H1 (cell line): ENCODE measurements at regions not wholly inside any gene's neighbourhood (a gene's known extent, or its start where the extent isn't known, plus 50 kb on each side); places are given as distances from the start of the nearest gene placed in this dataset.

ENCODE experiments used
- CTCF ChIA-PET: fragments of 300-600 bp; sonication (Branson Sonifier 250); formaldehyde crosslinking; loops from one replicate; lab custom pipeline; 2021; ENCODE audit not compliant: partially characterized antibody; lab: Charles Lee
- POLR2A ChIA-PET: fragments of 300-600 bp; sonication (Branson Sonifier 250); formaldehyde crosslinking; loops from one replicate; lab custom pipeline; 2021; ENCODE audit warnings: inconsistent platforms; ENCODE audit not compliant: partially characterized antibody; lab: Charles Lee
- DNase-seq, 2 experiments: peaks; one replicate each; pipeline versions ENCODE4 v3.0.0 to v3.0.0-alpha.2; 2010 to 2022; ENCODE audit warnings: low spot score in 2 of 2, low read depth in 1 of 2, mixed read lengths in 1 of 2
- FAIRE-seq: peaks from 2 replicates; lab custom pipeline; 2011; peaks lifted over from hg19 to GRCh38; lab: Jason Lieb, UNC
- H2AFZ ChIP-seq: 2 replicates; pipeline ENCODE4 v1.8.1; 2012; ENCODE audit warnings: low read length, inconsistent platforms
- H2AK5ac ChIP-seq: 2 replicates; pipeline ENCODE4 v1.6.1; 2013; ENCODE audit warnings: low read depth, low read length
- H2BK120ac ChIP-seq: replicated peaks from 2 replicates; pipeline ENCODE3; 2013; ENCODE audit warnings: low read depth, low read length, inconsistent platforms
- H2BK12ac ChIP-seq: 2 replicates; pipeline ENCODE4 v1.6.1; 2013; ENCODE audit warnings: low read depth, low read length
- H2BK15ac ChIP-seq: 2 replicates; pipeline ENCODE4 v1.6.1; 2013; ENCODE audit warnings: low read length
- H2BK20ac ChIP-seq: 2 replicates; pipeline ENCODE4 v1.6.1; 2013; ENCODE audit warnings: low read length
- H2BK5ac ChIP-seq: 2 replicates; pipeline ENCODE4 v1.6.1; 2013; ENCODE audit warnings: low read depth, low read length
- H3K14ac ChIP-seq: 2 replicates; pipeline ENCODE4 v1.6.1; 2013; ENCODE audit warnings: inconsistent platforms; ENCODE audit not compliant: insufficient read length
- H3K18ac ChIP-seq: 2 replicates; pipeline ENCODE4 v1.6.1; 2013; ENCODE audit warnings: low read length; ENCODE audit errors: extremely low read depth
- H3K23ac ChIP-seq: 2 replicates; pipeline ENCODE4 v1.6.1; 2013; ENCODE audit warnings: inconsistent platforms; ENCODE audit not compliant: insufficient read length
- H3K23me2 ChIP-seq: 2 replicates; pipeline ENCODE4 v1.6.1; 2013; ENCODE audit warnings: low read depth, low read length
- H3K27ac ChIP-seq: 2 replicates; pipeline ENCODE4 v1.6.1; 2011; ENCODE audit warnings: low read depth, low read length, inconsistent platforms
- H3K27me3 ChIP-seq, 4 experiments: replicated peaks in 1 of 4; 1 replicate in 1 of 4; 2 replicates in 3 of 4; pipeline versions ENCODE4 v1.6.1 to v1.8.1; 2011 to 2013; ENCODE audit warnings: low read length in 3 of 4, mild to moderate bottlenecking in 3 of 4, inconsistent platforms in 2 of 4, mixed read lengths in 2 of 4, moderate library complexity in 1 of 4; ENCODE audit not compliant: control insufficient read depth in 3 of 4, insufficient read depth in 3 of 4; ENCODE audit errors: extremely low read depth in 1 of 4
- H3K36me3 ChIP-seq, 4 experiments: 2 replicates each; pipeline versions ENCODE4 v1.6.1 to v1.8.1; 2011 to 2013; ENCODE audit warnings: mild to moderate bottlenecking in 4 of 4, low read length in 3 of 4, moderate library complexity in 2 of 4, control low read depth in 1 of 4, inconsistent platforms in 1 of 4; ENCODE audit not compliant: insufficient read depth in 4 of 4, control insufficient read depth in 2 of 4
- H3K4ac ChIP-seq: replicated peaks from 2 replicates; pipeline ENCODE3; 2013; ENCODE audit warnings: low read length, low read depth, mixed read lengths, inconsistent platforms; ENCODE audit not compliant: insufficient read length
- H3K4me1 ChIP-seq, 4 experiments: replicated peaks in 1 of 4; 1 replicate in 1 of 4; 2 replicates in 3 of 4; pipeline versions ENCODE4 v1.6.1 to v1.8.1; 2011 to 2013; ENCODE audit warnings: low read length in 3 of 4, inconsistent platforms in 2 of 4, mixed read lengths in 1 of 4; ENCODE audit not compliant: insufficient read depth in 4 of 4, control insufficient read depth in 3 of 4
- H3K4me2 ChIP-seq, 2 experiments: 2 replicates each; pipeline versions ENCODE4 v1.6.1 to v1.8.1; 2011 to 2013; ENCODE audit warnings: low read depth in 2 of 2, low read length in 2 of 2, control low read depth in 1 of 2, inconsistent platforms in 1 of 2, mild to moderate bottlenecking in 1 of 2; ENCODE audit not compliant: insufficient read depth in 1 of 2
- H3K4me3 ChIP-seq, 4 experiments: fragments of 200-600, 300-600 bp in 1 of 4; sonication (generic), shearing (Covaris generic), sonication (Bioruptor Twin) in 1 of 4; 2 replicates each; pipeline versions ENCODE4 v1.5.1 to v1.8.1; 2011 to 2016; ENCODE audit warnings: low read length in 4 of 4, low read depth in 3 of 4, control low read depth in 2 of 4, inconsistent platforms in 2 of 4, mild to moderate bottlenecking in 2 of 4, mixed read lengths in 1 of 4, moderate library complexity in 1 of 4; ENCODE audit not compliant: insufficient read depth in 2 of 4; ENCODE audit errors: extremely low read depth in 1 of 4
- H3K56ac ChIP-seq: replicated peaks from 2 replicates; pipeline ENCODE3; 2013; ENCODE audit warnings: low read depth, mild to moderate bottlenecking, mixed read lengths, low read length, inconsistent platforms; ENCODE audit not compliant: insufficient read length
- H3K79me1 ChIP-seq: 2 replicates; pipeline ENCODE4 v1.6.1; 2013; ENCODE audit warnings: low read depth, low read length, control low read depth
- H3K79me2 ChIP-seq, 2 experiments: 2 replicates each; pipeline versions ENCODE4 v1.6.1 to v1.8.1; 2012 to 2013; ENCODE audit warnings: low read length in 2 of 2, mild to moderate bottlenecking in 2 of 2, inconsistent platforms in 1 of 2; ENCODE audit not compliant: insufficient read depth in 2 of 2, control insufficient read depth in 1 of 2
- H3K9ac ChIP-seq, 4 experiments: replicated peaks in 1 of 4; 1 replicate in 1 of 4; 2 replicates in 3 of 4; pipeline versions ENCODE4 v1.6.1 to v1.8.1; 2011 to 2013; ENCODE audit warnings: low read depth in 3 of 4, low read length in 3 of 4, control low read depth in 2 of 4, mild to moderate bottlenecking in 2 of 4, moderate library complexity in 2 of 4, inconsistent platforms in 1 of 4; ENCODE audit errors: extremely low read depth in 1 of 4
- H3K9me3 ChIP-seq, 2 experiments: 2 replicates each; pipeline versions ENCODE4 v1.6.1 to v1.8.1; 2012 to 2013; ENCODE audit warnings: mild to moderate bottlenecking in 2 of 2, moderate library complexity in 2 of 2, control low read depth in 1 of 2, inconsistent platforms in 1 of 2, low read depth in 1 of 2, low read length in 1 of 2, mixed read lengths in 1 of 2; ENCODE audit not compliant: insufficient read depth in 2 of 2
- H4K20me1 ChIP-seq, 2 experiments: replicated peaks in 1 of 2; 2 replicates each; pipeline versions ENCODE3 to v1.8.1; 2011 to 2013; ENCODE audit warnings: inconsistent platforms in 2 of 2, low read length in 2 of 2, mild to moderate bottlenecking in 1 of 2; ENCODE audit not compliant: insufficient read depth in 2 of 2, control insufficient read depth in 1 of 2
- H4K5ac ChIP-seq: 2 replicates; pipeline ENCODE4 v1.6.1; 2013; ENCODE audit warnings: low read length, low read depth, mixed read lengths, inconsistent platforms; ENCODE audit not compliant: insufficient read length
- H4K8ac ChIP-seq: 2 replicates; pipeline ENCODE4 v1.8.0; 2013; ENCODE audit warnings: mild to moderate bottlenecking, moderate library complexity, low read length, inconsistent platforms; ENCODE audit not compliant: insufficient read depth; ENCODE audit errors: extremely low read depth
- H4K91ac ChIP-seq: replicated peaks from 2 replicates; pipeline ENCODE3; 2013; ENCODE audit warnings: low read length, mixed read lengths, inconsistent platforms; ENCODE audit not compliant: insufficient read length
- CBX5 ChIP-seq: fragments of 300-800, 300-1000 bp; sonication (generic); IDR thresholded peaks from 2 replicates; pipeline ENCODE4 v1.7.1; 2016; ENCODE audit warnings: antibody characterized with exemption, low read length, low read depth
- CEBPB ChIP-seq: IDR thresholded peaks from 2 replicates; pipeline ENCODE4 v1.6.1; 2012; ENCODE audit warnings: low read depth, low read length
- HDAC2 ChIP-seq, 2 experiments: fragments of 300-600 bp in 1 of 2; sonication (generic) in 1 of 2; IDR thresholded peaks; 2 replicates each; pipeline ENCODE4 v1.6.1; 2011 to 2012; ENCODE audit warnings: low read depth in 2 of 2, low read length in 2 of 2, mild to moderate bottlenecking in 2 of 2, moderate library complexity in 2 of 2, borderline replicate concordance in 1 of 2, inconsistent platforms in 1 of 2
- NRF1 ChIP-seq: IDR thresholded peaks from 2 replicates; pipeline ENCODE4 v1.6.1; 2011; ENCODE audit warnings: mild to moderate bottlenecking, low read depth, low read length, improper control_type of control experiment
- RNF2 ChIP-seq: fragments of 200-900, 300-1000 bp; sonication (generic); IDR thresholded peaks from 2 replicates; pipeline ENCODE4 v1.7.1; 2016; ENCODE audit warnings: borderline replicate concordance, low read depth, mild to moderate bottlenecking, antibody characterized with exemption, low read length; ENCODE audit not compliant: poor library complexity, severe bottlenecking; ENCODE audit errors: missing control alignments
- TCF12 ChIP-seq: IDR thresholded peaks from 2 replicates; pipeline ENCODE4 v1.6.1; 2011; ENCODE audit warnings: low read depth, mild to moderate bottlenecking, low read length
- YY1 ChIP-seq: IDR thresholded peaks from 2 replicates; pipeline ENCODE4 v1.6.1; 2011; ENCODE audit warnings: low read depth, mild to moderate bottlenecking, low read length
- WGBS, 2 experiments: shearing (Covaris generic) in 1 of 2; methylation state at CpG; one replicate each; pipeline versions ENCODE4 v1.1.6 to v1.1.7; 2013 to 2015; ENCODE audit warnings: low lambda C conversion rate in 2 of 2, mixed read lengths in 2 of 2, inconsistent platforms in 1 of 2, low coverage in 1 of 2, missing lambda C conversion rate in 1 of 2; ENCODE audit not compliant: insufficient replicate concordance in 2 of 2, insufficient coverage in 1 of 2, insufficient read length in 1 of 2; ENCODE audit errors: extremely low coverage in 1 of 2, missing lambda C conversion rate in 1 of 2; 5-methylcytosine and 5-hydroxymethylcytosine counted together
- TF ChIP-seq, protein P1 (sequence below): IDR thresholded peaks from 2 replicates; pipeline ENCODE4 v1.6.1; 2011; ENCODE audit warnings: low read length, improper control_type of control experiment

DNA sequence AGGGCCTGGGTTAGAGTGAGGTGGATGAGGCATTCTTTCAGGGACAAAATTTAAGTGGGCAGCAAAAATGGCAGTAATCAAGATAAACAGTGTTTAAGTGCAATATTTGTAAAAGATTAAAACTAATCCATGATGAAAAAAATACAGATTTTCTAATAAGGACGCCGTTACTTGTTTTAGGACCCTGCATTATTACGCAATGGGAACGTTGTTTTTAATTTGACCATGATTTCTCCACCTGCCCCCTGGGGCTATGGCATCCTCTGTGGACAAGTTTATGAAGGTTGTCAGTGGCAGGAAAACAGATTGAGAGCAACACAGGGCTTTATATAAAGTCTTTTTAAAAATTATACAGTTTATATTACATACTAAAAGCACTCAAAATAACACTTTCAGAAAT, 380.6 kb upstream of the PHF14 start:
- Histone ChIP-seq H2AK5ac (no peak overlapping the region), H4K20me1 (no peaks in the 10 kb centered on the region), H3K4me2 (no peak overlapping the region), H2BK15ac (no peak overlapping the region), H3K79me2 (no peaks in the 10 kb centered on the region), H4K8ac (no peak overlapping the region)
- CTCF ChIA-PET, result interaction anchor here (1.2 kb wide), 1 partner anchor 42 kb away, joined by 3 read pairs; no protein-coding TSS in a partner anchor
- TF ChIP-seq, protein P1, sequence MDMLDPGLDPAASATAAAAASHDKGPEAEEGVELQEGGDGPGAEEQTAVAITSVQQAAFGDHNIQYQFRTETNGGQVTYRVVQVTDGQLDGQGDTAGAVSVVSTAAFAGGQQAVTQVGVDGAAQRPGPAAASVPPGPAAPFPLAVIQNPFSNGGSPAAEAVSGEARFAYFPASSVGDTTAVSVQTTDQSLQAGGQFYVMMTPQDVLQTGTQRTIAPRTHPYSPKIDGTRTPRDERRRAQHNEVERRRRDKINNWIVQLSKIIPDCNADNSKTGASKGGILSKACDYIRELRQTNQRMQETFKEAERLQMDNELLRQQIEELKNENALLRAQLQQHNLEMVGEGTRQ, result no peak
- TF ChIP-seq CEBPB (peak; percentile 85), RNF2 (no peak), HDAC2 (IDR thresholded peaks at IDR 0.05; ENCODE audit: borderline replicate concordance in 1 of 2, low read depth in 2 of 2, low read length in 2 of 2) (no peak), NRF1 (no peak), CBX5 (no peak), YY1 (no peak), TCF12 (no peak)
- TF ChIP-seq, all 59 proteins: peak for 1
- no peaks in the 10 kb centered on the region for H3K79me1 ChIP-seq
- no peak overlapping the region for H2BK12ac ChIP-seq
- no peak overlapping the region for H2BK120ac ChIP-seq
- H4K5ac ChIP-seq, result no peak overlapping the region
- no peak overlapping the region for H3K14ac ChIP-seq
- no peak overlapping the region for H3K27ac ChIP-seq
- no peaks in the 10 kb centered on the region for H3K9me3 ChIP-seq
- H3K4me1 ChIP-seq, result no peaks in the 10 kb centered on the region; a peak in 1 of 7 replicates
- FAIRE-seq (no peak), DNase-seq (no peak)
- no peak overlapping the region for H3K4me3 ChIP-seq
- 88% methylated on average over 4 of the region's 4 CpGs; no CpG with 5 or more reads in 1 of the 2 experiments for WGBS, 2 experiments
- H3K27me3 ChIP-seq, result no peaks in the 10 kb centered on the region
- H3K23me2 ChIP-seq, result no peaks in the 10 kb centered on the region
- POLR2A ChIA-PET, result no interaction called here
- no peak overlapping the region for H3K9ac ChIP-seq
- no peaks in the 10 kb centered on the region for H3K36me3 ChIP-seq
- no peak overlapping the region for H3K4ac ChIP-seq
- H3K18ac ChIP-seq, result no peak overlapping the region
- no peak overlapping the region for H3K23ac ChIP-seq
- H2BK20ac ChIP-seq, result no peak overlapping the region
- no peak overlapping the region for H3K56ac ChIP-seq
- no peak overlapping the region for H2BK5ac ChIP-seq
- H4K91ac ChIP-seq, result no peak overlapping the region
- no peak overlapping the region for H2AFZ ChIP-seq
